ENCODE measurements at regions not wholly inside any gene's neighbourhood (a gene's known extent, or its start where the extent isn't known, plus 50 kb on each side); places are given as distances from the start of the nearest gene placed in this dataset.

- no peak for TF ChIP-seq EGR1 (IDR thresholded peaks at IDR 0.05; ENCODE audit: borderline replicate concordance, low read depth, low read length)
- no peak for TF ChIP-seq SIRT6 (IDR thresholded peaks at IDR 0.05; ENCODE audit: low read length)
- no peak for TF ChIP-seq ATF2 (IDR thresholded peaks at IDR 0.05; ENCODE audit: low read length)
- no peak for TF ChIP-seq SP1 (IDR thresholded peaks at IDR 0.05; ENCODE audit: low read depth, low read length)
Measured at GRCh38 chrX:84712621-84713020, 210.4 kb upstream of the HDX start (continued).

Data from H1 (cell line).